Left renal cortex interstitium (tissue), 4 donors: ENCODE measurements at regions not wholly inside any gene's neighbourhood (a gene's known extent, or its start where the extent isn't known, plus 50 kb on each side); places are given as distances from the start of the nearest gene placed in this dataset.

ENCODE experiments used
- DNase-seq, 4 donors: peaks; one replicate each; pipeline ENCODE4 v3.0.0-alpha.2; 2013; ENCODE audit warnings: low read depth in 4 of 4, low spot score in 2 of 4, missing footprints in 1 of 4

GRCh38 chr17:45708707-45709290, 75.3 kb upstream of the CRHR1 start:
- no peak for DNase-seq

GRCh38 chr17:45709728-45710288, 74.3 kb upstream of the CRHR1 start:
- DNase-seq = no peak

GRCh38 chr17:45715787-45716186, 68.3 kb upstream of the CRHR1 start:
- DNase-seq = no peak

GRCh38 chr17:45718791-45719190, 65.3 kb upstream of the CRHR1 start:
- DNase-seq = no peak

- no peak for DNase-seq
Observed at GRCh38 chr17:45719335-45720071, 64.6 kb upstream of the CRHR1 start.

GRCh38 chr17:45720386-45720785, 63.7 kb upstream of the CRHR1 start:
- no peak for DNase-seq

- no peak for DNase-seq
Observed at GRCh38 chr17:45722161-45722560, 62.0 kb upstream of the CRHR1 start.

- no peak for DNase-seq
Observed at GRCh38 chr17:45729294-45729907, 54.7 kb upstream of the CRHR1 start.

- DNase-seq = no peak
Observed at GRCh38 chr17:45730192-45730591, 53.9 kb upstream of the CRHR1 start.

GRCh38 chr17:45731459-45731858, 52.7 kb upstream of the CRHR1 start:
- no peak for DNase-seq

- no peak for DNase-seq
Observed at GRCh38 chr17:45732926-45733505, 51.1 kb upstream of the CRHR1 start.

- DNase-seq = no peak
Observed at GRCh38 chr17:45733781-45734180, 50.3 kb upstream of the CRHR1 start.
